Uterus (tissue), 2 donors: ENCODE measurements at regions not wholly inside any gene's neighbourhood (a gene's known extent, or its start where the extent isn't known, plus 50 kb on each side); places are given as distances from the start of the nearest gene placed in this dataset.

Source experiments
- CTCF ChIP-seq, 4 experiments: fragments of 200-600 bp in 2 of 4; fragments of 450-650 bp in 2 of 4; sonication (generic) in 2 of 4; IDR thresholded peaks; one replicate each; pipeline ENCODE4 v1.5.1; 2016 to 2019; ENCODE audit warnings: antibody characterized with exemption in 4 of 4, mild to moderate bottlenecking in 2 of 4, moderate library complexity in 1 of 4
- POLR2A ChIP-seq, 2 donors: fragments of 450-650 bp; IDR thresholded peaks; one replicate each; pipeline ENCODE4 v1.6.1; 2016; ENCODE audit warnings: antibody characterized with exemption in 2 of 2, mild to moderate bottlenecking in 1 of 2, moderate library complexity in 1 of 2

- no peak for TF ChIP-seq CTCF (IDR thresholded peaks at IDR 0.05)
- TF ChIP-seq POLR2A (IDR thresholded peaks at IDR 0.05) = no peak
These were observed 632.8 kb downstream of the TSN start for GRCh38 chr2:122388208-122388607.
